ENCODE measurements at regions not wholly inside any gene's neighbourhood (a gene's known extent, or its start where the extent isn't known, plus 50 kb on each side); places are given as distances from the start of the nearest gene placed in this dataset.

DNA sequence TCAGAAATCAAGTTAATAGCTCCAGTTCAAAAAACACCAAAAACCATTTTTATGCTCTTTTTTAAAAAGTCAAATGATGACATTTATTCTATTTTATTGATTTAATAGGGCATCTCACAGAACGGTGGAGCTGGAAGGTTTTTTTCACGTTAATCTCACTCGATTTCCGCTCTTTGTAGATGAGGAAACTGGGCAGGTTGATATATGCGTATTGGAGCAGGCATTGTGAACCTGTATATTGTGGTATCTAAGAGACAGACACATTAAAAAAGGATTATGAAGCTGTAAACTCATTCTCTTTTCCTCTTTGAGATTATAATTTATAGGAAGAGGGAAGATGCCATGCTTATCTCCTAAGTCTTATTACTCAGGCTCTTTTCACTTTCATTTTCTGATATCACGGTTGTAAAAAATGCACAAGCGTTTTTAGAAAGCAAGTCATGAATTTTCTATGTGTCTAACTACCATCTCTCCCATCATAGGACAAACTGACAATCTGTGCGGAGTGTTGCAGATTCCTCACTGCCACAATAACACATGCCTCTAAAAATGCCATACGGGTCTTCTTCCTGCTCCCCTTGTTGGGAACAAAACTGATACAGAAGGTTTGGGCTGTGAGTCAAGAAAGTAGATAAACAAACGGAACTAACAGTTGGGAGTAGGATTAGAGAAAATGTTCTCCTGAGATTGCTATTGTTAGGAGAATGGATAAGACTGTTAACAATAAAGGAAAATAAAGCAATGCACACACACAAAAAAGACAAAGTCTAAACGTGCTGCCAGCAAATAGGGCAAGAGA is 1997.7 kb downstream of the MAT2B start:
- TF ChIP-seq EP300 (IDR thresholded peaks at IDR 0.05; ENCODE audit: low read depth), result no peak
- no peak for TF ChIP-seq POLR2A (IDR thresholded peaks at IDR 0.05)

All from transverse colon (tissue), 1 donor.